Kidney (tissue), 13 donors: ENCODE measurements at regions not wholly inside any gene's neighbourhood (a gene's known extent, or its start where the extent isn't known, plus 50 kb on each side); places are given as distances from the start of the nearest gene placed in this dataset.

Source experiments
- DNase-seq, 5 donors: peaks; one replicate each; pipeline ENCODE4 v3.0.0-alpha.2; 2013 to 2020
- FAIRE-seq: peaks from 2 replicates; lab custom pipeline; 2012; peaks lifted over from hg19 to GRCh38; lab: Jason Lieb, UNC
- H3K27ac ChIP-seq, 2 donors: one replicate each; pipeline ENCODE4 v1.7.0; 2013; ENCODE audit warnings: low read depth in 2 of 2, low read length in 2 of 2, inconsistent platforms in 1 of 2
- H3K27me3 ChIP-seq: one replicate; pipeline ENCODE4 v1.7.1; 2013; ENCODE audit warnings: low read length, inconsistent platforms; ENCODE audit not compliant: control insufficient read depth, insufficient read depth
- H3K36me3 ChIP-seq, 3 donors: one replicate each; pipeline versions ENCODE4 v1.7.0 to v1.7.1; 2013; ENCODE audit warnings: low read length in 3 of 3, control low read depth in 1 of 3, inconsistent platforms in 1 of 3; ENCODE audit not compliant: insufficient read depth in 3 of 3, control insufficient read depth in 2 of 3
- H3K4me1 ChIP-seq, 3 donors: one replicate each; pipeline versions ENCODE4 v1.7.0 to v1.7.1; 2013; ENCODE audit warnings: low read length in 3 of 3, inconsistent platforms in 1 of 3, low read depth in 1 of 3; ENCODE audit not compliant: control insufficient read depth in 2 of 3, insufficient read depth in 2 of 3
- H3K4me3 ChIP-seq, 3 donors: one replicate each; pipeline versions ENCODE4 v1.7.0 to v1.8.1; 2013; ENCODE audit warnings: low read length in 3 of 3, control low read depth in 1 of 3, inconsistent platforms in 1 of 3
- H3K9ac ChIP-seq, 3 donors: one replicate each; pipeline versions ENCODE4 v1.7.0 to v1.7.1; 2013; ENCODE audit warnings: low read length in 3 of 3, control low read depth in 1 of 3, inconsistent platforms in 1 of 3
- H3K9me3 ChIP-seq, 3 donors: one replicate each; pipeline versions ENCODE4 v1.7.0 to v1.7.1; 2013; ENCODE audit warnings: low read length in 3 of 3, control low read depth in 1 of 3, inconsistent platforms in 1 of 3; ENCODE audit not compliant: control insufficient read depth in 2 of 3, insufficient read depth in 1 of 3
- intact Hi-C: fragments of 100-400 bp; cut with DNase I; formaldehyde crosslinking; loops from one replicate; pipeline ENCODE4 v1.11.1; 2022
- TF ChIP-seq, protein P1 (sequence below): IDR thresholded peaks from 3 replicates; pipeline ENCODE4 v1.5.1; 2012; ENCODE audit warnings: mild to moderate bottlenecking, moderate library complexity, borderline replicate concordance; ENCODE audit not compliant: insufficient read depth; ENCODE audit errors: extremely low read depth
- donor health status: control.
- donor health status: control.
- donor health status: control.
- donor health status: control.
- donor health status: control.
- donor health status: DM: yes; HTN: yes; CAD: no.
- donor health status: Normal renal cell carcinoma (clear cell type).

GRCh38 chr3:178099274-178099673 is 437.0 kb upstream of the KCNMB2 start:
- no peak overlapping the region for H3K4me3 ChIP-seq
- intact Hi-C loops = no loop called here
- FAIRE-seq (no peak), DNase-seq (no peak)
- H3K4me1 ChIP-seq = no peaks in the 10 kb centered on the region
- H3K27ac ChIP-seq = no peak overlapping the region
- no peak overlapping the region for H3K9ac ChIP-seq
- TF ChIP-seq, protein P1, sequence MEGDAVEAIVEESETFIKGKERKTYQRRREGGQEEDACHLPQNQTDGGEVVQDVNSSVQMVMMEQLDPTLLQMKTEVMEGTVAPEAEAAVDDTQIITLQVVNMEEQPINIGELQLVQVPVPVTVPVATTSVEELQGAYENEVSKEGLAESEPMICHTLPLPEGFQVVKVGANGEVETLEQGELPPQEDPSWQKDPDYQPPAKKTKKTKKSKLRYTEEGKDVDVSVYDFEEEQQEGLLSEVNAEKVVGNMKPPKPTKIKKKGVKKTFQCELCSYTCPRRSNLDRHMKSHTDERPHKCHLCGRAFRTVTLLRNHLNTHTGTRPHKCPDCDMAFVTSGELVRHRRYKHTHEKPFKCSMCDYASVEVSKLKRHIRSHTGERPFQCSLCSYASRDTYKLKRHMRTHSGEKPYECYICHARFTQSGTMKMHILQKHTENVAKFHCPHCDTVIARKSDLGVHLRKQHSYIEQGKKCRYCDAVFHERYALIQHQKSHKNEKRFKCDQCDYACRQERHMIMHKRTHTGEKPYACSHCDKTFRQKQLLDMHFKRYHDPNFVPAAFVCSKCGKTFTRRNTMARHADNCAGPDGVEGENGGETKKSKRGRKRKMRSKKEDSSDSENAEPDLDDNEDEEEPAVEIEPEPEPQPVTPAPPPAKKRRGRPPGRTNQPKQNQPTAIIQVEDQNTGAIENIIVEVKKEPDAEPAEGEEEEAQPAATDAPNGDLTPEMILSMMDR = no peak
- no peaks in the 10 kb centered on the region for H3K9me3 ChIP-seq
- no peaks in the 10 kb centered on the region for H3K27me3 ChIP-seq
- no peaks in the 10 kb centered on the region for H3K36me3 ChIP-seq

DNA sequence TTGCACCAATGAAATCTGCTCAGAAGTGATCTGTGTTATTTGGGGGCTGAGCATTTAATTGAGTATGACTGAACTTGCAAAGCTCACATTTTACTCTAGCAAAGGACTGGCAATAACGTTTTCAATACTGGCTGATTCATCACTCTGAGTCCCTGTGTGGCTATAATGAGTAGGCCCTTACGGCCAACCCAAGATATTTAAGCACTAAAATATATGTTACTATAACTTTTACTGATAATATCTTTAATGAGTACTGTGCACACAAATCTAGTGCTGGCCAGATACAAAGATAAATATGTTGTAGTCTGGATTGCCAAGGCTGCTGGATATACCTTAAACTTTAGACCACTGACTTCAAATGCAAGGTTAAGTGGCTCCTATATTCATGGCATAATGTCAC is 436.4 kb upstream of the KCNMB2 start:
- intact Hi-C loops = no loop called here
- Histone ChIP-seq H3K9ac (no peak overlapping the region), H3K36me3 (no peaks in the 10 kb centered on the region), H3K27me3 (no peaks in the 10 kb centered on the region), H3K4me3 (no peak overlapping the region), H3K4me1 (no peaks in the 10 kb centered on the region), H3K9me3 (no peaks in the 10 kb centered on the region), H3K27ac (no peak overlapping the region)
- no peak for DNase-seq
- TF ChIP-seq, protein P1 = no peak
- no peak for FAIRE-seq

- Histone ChIP-seq H3K9ac (no peak overlapping the region), H3K4me1 (no peaks in the 10 kb centered on the region), H3K27me3 (no peaks in the 10 kb centered on the region), H3K27ac (no peak overlapping the region), H3K36me3 (no peaks in the 10 kb centered on the region), H3K9me3 (no peaks in the 10 kb centered on the region), H3K4me3 (no peak overlapping the region)
- intact Hi-C loops = no loop called here
- TF ChIP-seq, protein P1 = no peak
- DNase-seq (no peak), FAIRE-seq (no peak)
These were observed 435.3 kb upstream of the KCNMB2 start for GRCh38 chr3:178100908-178101307.

- H3K4me1 ChIP-seq = no peaks in the 10 kb centered on the region
- TF ChIP-seq, protein P1 = no peak
- DNase-seq (peak in 3 of 5 donors; percentile 61 to 79 (median 72)), FAIRE-seq (no peak)
- no peaks in the 10 kb centered on the region for H3K27me3 ChIP-seq
- H3K9ac ChIP-seq = no peak overlapping the region
- H3K27ac ChIP-seq = no peak overlapping the region
- no peak overlapping the region for H3K4me3 ChIP-seq
- H3K36me3 ChIP-seq = no peaks in the 10 kb centered on the region
- intact Hi-C loops = no loop called here
- no peaks in the 10 kb centered on the region for H3K9me3 ChIP-seq
These were observed 433.1 kb upstream of the KCNMB2 start for GRCh38 chr3:178103140-178103539.
